ENCODE measurements at regions not wholly inside any gene's neighbourhood (a gene's known extent, or its start where the extent isn't known, plus 50 kb on each side); places are given as distances from the start of the nearest gene placed in this dataset.

- H4K12ac ChIP-seq (ENCODE audit: low read depth, low read length) = no peak overlapping the region
- no peaks in the 10 kb centered on the region for H3K4me1 ChIP-seq (ENCODE audit: control insufficient read depth in 1 of 2, insufficient read depth in 2 of 2, low read length in 2 of 2)
- H2AFZ ChIP-seq (ENCODE audit: insufficient read depth, low read length, poor library complexity) = no peak overlapping the region
- no CpG with 5 or more reads among the region's 4 CpGs for WGBS (ENCODE audit: extremely low coverage, insufficient coverage, insufficient read length)
- H4K8ac ChIP-seq (ENCODE audit: low read depth, low read length) = no peak overlapping the region
- H2AK5ac ChIP-seq (ENCODE audit: low read length) = no peak overlapping the region
- H3K4ac ChIP-seq (ENCODE audit: low read depth, low read length) = no peak overlapping the region
- no peak for DNase-seq
- H3K4me2 ChIP-seq (ENCODE audit: low read length) = no peak overlapping the region
- H2BK12ac ChIP-seq (ENCODE audit: low read length) = no peak overlapping the region
- H3K79me2 ChIP-seq (ENCODE audit: control insufficient read depth, insufficient read depth, low read length, poor library complexity) = no peaks in the 10 kb centered on the region
- no peak overlapping the region for H2BK5ac ChIP-seq (ENCODE audit: low read depth, low read length, poor library complexity)
- no peak overlapping the region for H2BK120ac ChIP-seq (ENCODE audit: insufficient read depth, low read length, poor library complexity)
- no peaks in the 10 kb centered on the region for H3K27me3 ChIP-seq (ENCODE audit: insufficient read depth, low read length)
- no peak overlapping the region for H3K18ac ChIP-seq (ENCODE audit: low read length)
- H3K9ac ChIP-seq (ENCODE audit: low read length) = no peak overlapping the region
- no peak overlapping the region for H4K91ac ChIP-seq (ENCODE audit: low read depth, low read length)
- no peak overlapping the region for H3K23ac ChIP-seq (ENCODE audit: low read length)
- H3K27ac ChIP-seq (ENCODE audit: low read depth, low read length) = no peak overlapping the region
- no peaks in the 10 kb centered on the region for H3K9me3 ChIP-seq (ENCODE audit: insufficient read depth, low read depth, low read length)
- H3K14ac ChIP-seq (ENCODE audit: low read length) = no peak overlapping the region
- H3K4me3 ChIP-seq (ENCODE audit: low read depth, low read length) = no peak overlapping the region
- no peaks in the 10 kb centered on the region for H3K36me3 ChIP-seq (ENCODE audit: control insufficient read depth in 1 of 2, insufficient read depth in 2 of 2, low read length in 2 of 2)
- H3K79me1 ChIP-seq (ENCODE audit: low read length) = no peaks in the 10 kb centered on the region
Observed at GRCh38 chr2:149901231-149901859, 313.8 kb upstream of the MMADHC start.

GRCh38 chr2:149899390-149899789 lies 311.8 kb upstream of the MMADHC start:
- Histone ChIP-seq H3K4me3 (ENCODE audit: low read depth, low read length) (no peak overlapping the region), H2BK5ac (ENCODE audit: low read depth, low read length, poor library complexity) (no peak overlapping the region), H3K79me1 (ENCODE audit: low read length) (no peaks in the 10 kb centered on the region), H3K23ac (ENCODE audit: low read length) (no peak overlapping the region), H3K79me2 (ENCODE audit: control insufficient read depth, insufficient read depth, low read length, poor library complexity) (no peaks in the 10 kb centered on the region), H3K9ac (ENCODE audit: low read length) (no peak overlapping the region), H3K4me2 (ENCODE audit: low read length) (no peak overlapping the region), H3K27me3 (ENCODE audit: insufficient read depth, low read length) (no peaks in the 10 kb centered on the region), H2AFZ (ENCODE audit: insufficient read depth, low read length, poor library complexity) (no peak overlapping the region), H4K91ac (ENCODE audit: low read depth, low read length) (no peak overlapping the region), H2BK12ac (ENCODE audit: low read length) (no peak overlapping the region), H3K27ac (ENCODE audit: low read depth, low read length) (no peak overlapping the region), H4K12ac (ENCODE audit: low read depth, low read length) (no peak overlapping the region), H3K14ac (ENCODE audit: low read length) (no peak overlapping the region), H3K18ac (ENCODE audit: low read length) (no peak overlapping the region), H3K4me1 (ENCODE audit: control insufficient read depth in 1 of 2, insufficient read depth in 2 of 2, low read length in 2 of 2) (no peaks in the 10 kb centered on the region), H3K36me3 (ENCODE audit: control insufficient read depth in 1 of 2, insufficient read depth in 2 of 2, low read length in 2 of 2) (no peaks in the 10 kb centered on the region), H4K8ac (ENCODE audit: low read depth, low read length) (no peak overlapping the region), H2BK120ac (ENCODE audit: insufficient read depth, low read length, poor library complexity) (no peak overlapping the region), H3K4ac (ENCODE audit: low read depth, low read length) (no peak overlapping the region), H3K9me3 (ENCODE audit: insufficient read depth, low read depth, low read length) (no peaks in the 10 kb centered on the region), H2AK5ac (ENCODE audit: low read length) (no peak overlapping the region)
- no CpG with 5 or more reads among the region's 2 CpGs for WGBS (ENCODE audit: extremely low coverage, insufficient coverage, insufficient read length)
- DNase-seq = no peak

GRCh38 chr2:149894760-149895159 lies 307.2 kb upstream of the MMADHC start:
- no peak overlapping the region for H3K23ac ChIP-seq (ENCODE audit: low read length)
- no CpG with 5 or more reads among the region's 5 CpGs for WGBS (ENCODE audit: extremely low coverage, insufficient coverage, insufficient read length)

GRCh38 chr2:149894226-149894625 lies 306.7 kb upstream of the MMADHC start:
- H3K4me3 ChIP-seq (ENCODE audit: low read depth, low read length) = no peak overlapping the region
- H4K91ac ChIP-seq (ENCODE audit: low read depth, low read length) = no peak overlapping the region
- no peaks in the 10 kb centered on the region for H3K79me1 ChIP-seq (ENCODE audit: low read length)
- H2BK120ac ChIP-seq (ENCODE audit: insufficient read depth, low read length, poor library complexity) = no peak overlapping the region
- no CpG with 5 or more reads among the region's 1 CpG for WGBS (ENCODE audit: extremely low coverage, insufficient coverage, insufficient read length)
- no peak overlapping the region for H4K12ac ChIP-seq (ENCODE audit: low read depth, low read length)
- H3K36me3 ChIP-seq (ENCODE audit: control insufficient read depth in 1 of 2, insufficient read depth in 2 of 2, low read length in 2 of 2) = no peaks in the 10 kb centered on the region
- no peak overlapping the region for H4K8ac ChIP-seq (ENCODE audit: low read depth, low read length)
- no peak overlapping the region for H3K27ac ChIP-seq (ENCODE audit: low read depth, low read length)
- DNase-seq = peak; percentile 33 to 56
- H3K18ac ChIP-seq (ENCODE audit: low read length) = no peak overlapping the region
- H2BK12ac ChIP-seq (ENCODE audit: low read length) = no peak overlapping the region
- H3K23ac ChIP-seq (ENCODE audit: low read length) = no peak overlapping the region
- no peaks in the 10 kb centered on the region for H3K4me1 ChIP-seq (ENCODE audit: control insufficient read depth in 1 of 2, insufficient read depth in 2 of 2, low read length in 2 of 2)
- no peaks in the 10 kb centered on the region for H3K9me3 ChIP-seq (ENCODE audit: insufficient read depth, low read depth, low read length)
- no peak overlapping the region for H2BK5ac ChIP-seq (ENCODE audit: low read depth, low read length, poor library complexity)
- H2AFZ ChIP-seq (ENCODE audit: insufficient read depth, low read length, poor library complexity) = no peak overlapping the region
- H3K79me2 ChIP-seq (ENCODE audit: control insufficient read depth, insufficient read depth, low read length, poor library complexity) = no peaks in the 10 kb centered on the region
- H3K9ac ChIP-seq (ENCODE audit: low read length) = no peak overlapping the region
- H3K14ac ChIP-seq (ENCODE audit: low read length) = no peak overlapping the region
- no peak overlapping the region for H2AK5ac ChIP-seq (ENCODE audit: low read length)
- no peak overlapping the region for H3K4ac ChIP-seq (ENCODE audit: low read depth, low read length)
- no peak overlapping the region for H3K4me2 ChIP-seq (ENCODE audit: low read length)
- H3K27me3 ChIP-seq (ENCODE audit: insufficient read depth, low read length) = no peaks in the 10 kb centered on the region

More at GRCh38 chr2:149894760-149895159, 307.2 kb upstream of the MMADHC start:
- H3K4me3 ChIP-seq (ENCODE audit: low read depth, low read length) = no peak overlapping the region
- H3K79me1 ChIP-seq (ENCODE audit: low read length) = no peaks in the 10 kb centered on the region
- no peak overlapping the region for H2BK12ac ChIP-seq (ENCODE audit: low read length)
- no peak overlapping the region for H3K18ac ChIP-seq (ENCODE audit: low read length)
- no peaks in the 10 kb centered on the region for H3K36me3 ChIP-seq (ENCODE audit: control insufficient read depth in 1 of 2, insufficient read depth in 2 of 2, low read length in 2 of 2)
- no peak overlapping the region for H2AFZ ChIP-seq (ENCODE audit: insufficient read depth, low read length, poor library complexity)
- H3K9me3 ChIP-seq (ENCODE audit: insufficient read depth, low read depth, low read length) = no peaks in the 10 kb centered on the region
- H4K8ac ChIP-seq (ENCODE audit: low read depth, low read length) = no peak overlapping the region
- H3K4me1 ChIP-seq (ENCODE audit: control insufficient read depth in 1 of 2, insufficient read depth in 2 of 2, low read length in 2 of 2) = no peaks in the 10 kb centered on the region
- H4K91ac ChIP-seq (ENCODE audit: low read depth, low read length) = no peak overlapping the region
- no peak overlapping the region for H3K9ac ChIP-seq (ENCODE audit: low read length)
- H3K4ac ChIP-seq (ENCODE audit: low read depth, low read length) = no peak overlapping the region
- DNase-seq = peak; percentile 52 to 59
- H2BK5ac ChIP-seq (ENCODE audit: low read depth, low read length, poor library complexity) = no peak overlapping the region
- no peak overlapping the region for H3K14ac ChIP-seq (ENCODE audit: low read length)
- H2AK5ac ChIP-seq (ENCODE audit: low read length) = no peak overlapping the region
- no peak overlapping the region for H2BK120ac ChIP-seq (ENCODE audit: insufficient read depth, low read length, poor library complexity)
- no peaks in the 10 kb centered on the region for H3K27me3 ChIP-seq (ENCODE audit: insufficient read depth, low read length)
- no peak overlapping the region for H3K27ac ChIP-seq (ENCODE audit: low read depth, low read length)
- H3K4me2 ChIP-seq (ENCODE audit: low read length) = no peak overlapping the region
- no peak overlapping the region for H4K12ac ChIP-seq (ENCODE audit: low read depth, low read length)
- H3K79me2 ChIP-seq (ENCODE audit: control insufficient read depth, insufficient read depth, low read length, poor library complexity) = no peaks in the 10 kb centered on the region
